Activated B cell treated with CpG ODN at 0.5 μM for 24 hours (primary cell): ENCODE measurements at regions not wholly inside any gene's neighbourhood (a gene's known extent, or its start where the extent isn't known, plus 50 kb on each side); places are given as distances from the start of the nearest gene placed in this dataset.
A peak's percentile ranks its signal among the peaks of the same experiment; 100 is the strongest.

ENCODE experiments used
- ATAC-seq: fragments of 200-7000 bp; cut with Tn5 transposase; one replicate; pipeline ENCODE4 v1.10.0; 2021; ENCODE audit warnings: low read depth, mild to moderate bottlenecking, moderate library complexity
- CTCF ChIA-PET: fragments of 350-600 bp; sonication (Branson Sonifier 250); formaldehyde crosslinking; loops from one replicate; lab custom pipeline; 2021; ENCODE audit warnings: antibody characterized with exemption; lab: Charles Lee
- POLR2A ChIA-PET: fragments of 350-600 bp; sonication (Branson Sonifier 250); formaldehyde crosslinking; loops from one replicate; lab custom pipeline; 2021; ENCODE audit warnings: antibody characterized with exemption; lab: Charles Lee
- DNase-seq: peaks from one replicate; pipeline ENCODE4 v3.0.0; 2022
- H3K27ac Mint-ChIP-seq: one replicate; pipeline ENCODE4 v1.8.0; 2020; ENCODE audit warnings: mixed read lengths
- H3K27me3 Mint-ChIP-seq: one replicate; pipeline ENCODE4 v1.8.0; 2021; ENCODE audit warnings: mixed read lengths
- H3K36me3 Mint-ChIP-seq: one replicate; pipeline ENCODE4 v1.8.0; 2021; ENCODE audit warnings: low read depth, mixed read lengths
- H3K4me1 Mint-ChIP-seq: one replicate; pipeline ENCODE4 v1.8.0; 2021; ENCODE audit warnings: mixed read lengths
- H3K4me3 Mint-ChIP-seq: one replicate; pipeline ENCODE4 v1.8.0; 2020; ENCODE audit warnings: mild to moderate bottlenecking, mixed read lengths
- H3K9me3 Mint-ChIP-seq: one replicate; pipeline ENCODE4 v1.8.0; 2020; ENCODE audit warnings: mixed read lengths
- CTCF ChIP-seq: fragments of 200-600 bp; IDR thresholded peaks from one replicate; pipeline ENCODE4 v1.8.0; 2022; ENCODE audit warnings: antibody characterized with exemption, mild to moderate bottlenecking
- intact Hi-C: fragments of 100-400 bp; cut with micrococcal nuclease; formaldehyde crosslinking; loops from one replicate; pipeline ENCODE4 v1.15.1; 2024

DNA sequence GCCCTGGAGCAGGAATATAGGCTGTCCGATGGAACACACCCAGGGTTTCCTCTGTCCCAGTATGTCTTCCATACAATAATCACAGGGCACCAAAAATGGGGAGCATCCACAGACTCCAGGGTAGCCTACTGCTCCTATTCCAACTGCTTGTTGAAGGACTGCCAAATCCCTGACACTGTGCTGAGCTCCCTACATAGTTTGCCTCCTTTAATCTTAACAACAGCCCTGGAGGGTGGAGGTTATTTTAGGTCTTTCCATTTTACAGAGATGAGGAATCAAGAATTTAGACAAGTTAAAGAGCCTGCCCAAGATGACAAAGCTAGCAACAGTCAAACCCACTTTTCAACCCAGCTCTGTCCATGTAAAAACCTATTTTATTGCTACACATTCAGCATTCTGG, 790.4 kb downstream of the DIAPH3 start:
- Mint-ChIP-seq H3K4me3 (no peak overlapping the region), H3K27ac (no peak overlapping the region), H3K9me3 (peaks cover 2% of the 10 kb centered on the region), H3K27me3 (peaks cover 2% of the 10 kb centered on the region), H3K36me3 (no peaks in the 10 kb centered on the region), H3K4me1 (no peaks in the 10 kb centered on the region)
- intact Hi-C loops: no loop called here
- CTCF ChIA-PET: no interaction called here
- no peak for TF ChIP-seq CTCF
- ATAC-seq: no peak
- no peak for DNase-seq
- POLR2A ChIA-PET: no interaction called here

DNA sequence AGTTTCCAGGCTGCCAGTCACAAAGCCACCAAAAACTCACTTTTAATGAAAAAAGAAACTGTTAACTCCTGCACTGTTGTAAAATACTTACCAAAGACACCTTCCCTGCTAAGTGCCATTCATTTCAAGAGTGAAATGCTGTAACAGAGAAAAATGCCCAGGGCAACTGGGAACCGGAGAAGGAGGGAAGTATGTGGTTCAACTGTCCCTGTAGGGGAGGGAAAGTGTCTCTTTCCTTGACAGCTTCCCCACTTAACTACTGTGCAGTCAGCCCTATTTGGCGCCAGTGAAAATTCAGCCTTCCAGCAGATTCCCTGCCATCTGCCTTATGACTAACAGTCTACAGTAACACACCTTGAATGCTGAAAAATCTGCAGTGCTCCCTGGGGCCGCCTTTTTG, 789.0 kb downstream of the DIAPH3 start:
- no peaks in the 10 kb centered on the region for H3K4me1 Mint-ChIP-seq
- intact Hi-C loops: no loop called here
- CTCF ChIA-PET: no interaction called here

GRCh38 chr13:59384154-59384553, 779.6 kb downstream of the DIAPH3 start:
- Mint-ChIP-seq H3K27ac (no peak overlapping the region), H3K36me3 (no peaks in the 10 kb centered on the region), H3K9me3 (peaks cover 3% of the 10 kb centered on the region), H3K27me3 (no peaks in the 10 kb centered on the region), H3K4me1 (no peaks in the 10 kb centered on the region), H3K4me3 (no peak overlapping the region)
- TF ChIP-seq CTCF: no peak
- CTCF ChIA-PET: no interaction called here
- POLR2A ChIA-PET: no interaction called here
- intact Hi-C loops: no loop called here
- ATAC-seq: no peak
- no peak for DNase-seq

More for the DNA sequence above, 789.0 kb downstream of the DIAPH3 start:
- Mint-ChIP-seq H3K9me3 (peaks cover 6% of the 10 kb centered on the region), H3K36me3 (no peaks in the 10 kb centered on the region), H3K27me3 (peaks cover 2% of the 10 kb centered on the region), H3K27ac (no peak overlapping the region), H3K4me3 (no peak overlapping the region)
- TF ChIP-seq CTCF: no peak
- DNase-seq (no peak), ATAC-seq (no peak)
- POLR2A ChIA-PET: no interaction called here

- no peaks in the 10 kb centered on the region for H3K4me1 Mint-ChIP-seq
- TF ChIP-seq CTCF: no peak
- no peaks in the 10 kb centered on the region for H3K36me3 Mint-ChIP-seq
- DNase-seq: no peak
- ChIA-PET CTCF (interaction anchor here (0.9 to 3.3 kb wide), 6 partner anchors 10 to 1040 kb away, joined by 3 to 14 read pairs (median 4); no protein-coding TSS in a partner anchor), POLR2A (no interaction called here)
- no peaks in the 10 kb centered on the region for H3K9me3 Mint-ChIP-seq
- peak; percentile 64 for ATAC-seq
- intact Hi-C loops: loop anchor here (1.0 kb wide), 3 partner anchors 43 to 1040 kb away; no protein-coding TSS in a partner anchor
- no peak overlapping the region for H3K4me3 Mint-ChIP-seq
- no peaks in the 10 kb centered on the region for H3K27me3 Mint-ChIP-seq
- no peak overlapping the region for H3K27ac Mint-ChIP-seq
These were observed 772.0 kb downstream of the DIAPH3 start for GRCh38 chr13:59391696-59392095.

DNA sequence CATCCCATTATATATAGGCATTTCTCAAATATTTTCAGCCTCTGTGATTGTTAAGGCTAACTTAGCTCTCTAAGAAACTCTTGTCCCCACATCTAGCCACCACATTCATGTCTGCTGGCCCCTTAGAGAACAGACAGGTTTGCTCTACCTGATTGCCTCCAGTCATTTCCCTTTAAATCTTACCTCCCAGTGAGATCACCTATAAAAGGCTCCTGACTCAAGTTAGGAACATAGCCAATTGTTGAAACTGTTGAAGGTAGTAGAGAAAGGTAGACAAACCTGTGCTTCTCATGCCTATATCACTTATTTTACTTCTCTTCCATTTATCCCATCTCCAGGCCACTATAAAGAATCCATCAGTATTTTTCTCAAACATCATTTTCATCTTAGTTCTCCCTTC, 771.4 kb downstream of the DIAPH3 start:
- no peak for DNase-seq
- Mint-ChIP-seq H3K27me3 (no peaks in the 10 kb centered on the region), H3K27ac (no peak overlapping the region), H3K4me1 (no peaks in the 10 kb centered on the region), H3K4me3 (no peak overlapping the region), H3K9me3 (no peaks in the 10 kb centered on the region), H3K36me3 (no peaks in the 10 kb centered on the region)
- intact Hi-C loops: no loop called here
- no peak for TF ChIP-seq CTCF
- CTCF ChIA-PET: interaction anchor here (0.7 to 3.3 kb wide), 7 partner anchors 9 to 1039 kb away, joined by 3 to 14 read pairs (median 3); no protein-coding TSS in a partner anchor
- no peak for ATAC-seq
- POLR2A ChIA-PET: no interaction called here
